IMR-90 (cell line): ENCODE measurements at regions not wholly inside any gene's neighbourhood (a gene's known extent, or its start where the extent isn't known, plus 50 kb on each side); places are given as distances from the start of the nearest gene placed in this dataset.

ENCODE experiments used
- ATAC-seq: fragments of 200-7000 bp; cut with Tn5 transposase; 2 replicates; pipeline ENCODE4 v1.9.1; 2020; ENCODE audit warnings: low read depth, mild to moderate bottlenecking, moderate library complexity
- BruUV-seq: library from RNA; stranded (reverse); fragments of 400-500 nt; replicated peaks from 2 replicates; lab custom pipeline; 2021; lab: Mats Ljungman, UMichigan
- CTCF ChIA-PET: fragments of 300-600 bp; formaldehyde crosslinking; extraction: SDS; loops from one replicate; lab custom pipeline; 2021; ENCODE audit warnings: antibody characterized with exemption; lab: Yijun Ruan, JAX
- POLR2A ChIA-PET: fragments of 300-600 bp; sonication (Branson Sonifier 250); formaldehyde crosslinking; loops from one replicate; lab custom pipeline; 2022; ENCODE audit warnings: antibody characterized with exemption; ENCODE audit not compliant: unreplicated experiment; lab: Charles Lee
- DNase-seq: peaks from one replicate; pipeline ENCODE4 v3.0.0; 2013
- H2AFZ ChIP-seq: replicated peaks from 2 replicates; pipeline ENCODE3; 2013; ENCODE audit warnings: low read length, mild to moderate bottlenecking; ENCODE audit not compliant: poor library complexity
- H2AK5ac ChIP-seq: 2 replicates; pipeline ENCODE4 v1.6.1; 2013; ENCODE audit warnings: low read depth, low read length, inconsistent platforms
- H2AK9ac ChIP-seq: replicated peaks from 2 replicates; pipeline ENCODE3; 2013; ENCODE audit warnings: mild to moderate bottlenecking, low read depth, low read length, moderate library complexity; ENCODE audit not compliant: poor library complexity
- H2BK120ac ChIP-seq: 2 replicates; pipeline ENCODE4 v1.6.1; 2013; ENCODE audit warnings: low read depth, low read length, inconsistent platforms
- H2BK15ac ChIP-seq: 3 replicates; pipeline ENCODE4 v1.6.1; 2013; ENCODE audit warnings: low read depth, low read length, inconsistent platforms
- H2BK20ac ChIP-seq: 2 replicates; pipeline ENCODE4 v1.6.1; 2013; ENCODE audit warnings: low read depth, mild to moderate bottlenecking, inconsistent platforms, low read length, moderate library complexity
- H2BK5ac ChIP-seq: 2 replicates; pipeline ENCODE4 v1.6.1; 2013; ENCODE audit warnings: mild to moderate bottlenecking, low read depth, low read length, inconsistent platforms; ENCODE audit not compliant: poor library complexity, severe bottlenecking
- H3K14ac ChIP-seq: replicated peaks from 2 replicates; pipeline ENCODE4 v1.6.1; 2013; ENCODE audit warnings: low read depth, low read length, inconsistent platforms
- H3K18ac ChIP-seq: 2 replicates; pipeline ENCODE4 v1.6.1; 2013; ENCODE audit warnings: low read depth, low read length, control low read depth
- H3K23ac ChIP-seq: 2 replicates; pipeline ENCODE4 v1.6.1; 2013; ENCODE audit warnings: low read depth, low read length, inconsistent platforms
- H3K27ac ChIP-seq: 2 replicates; pipeline ENCODE4 v1.5.1; 2013; ENCODE audit warnings: mild to moderate bottlenecking, control low read depth, low read length; ENCODE audit not compliant: insufficient read depth
- H3K27me3 ChIP-seq: 2 replicates; pipeline ENCODE4 v1.6.1; 2013; ENCODE audit warnings: low read length; ENCODE audit not compliant: control insufficient read depth, insufficient read depth
- H3K36me3 ChIP-seq: 2 replicates; pipeline ENCODE4 v1.6.1; 2013; ENCODE audit warnings: low read length, mixed read lengths; ENCODE audit not compliant: control insufficient read depth, insufficient read depth
- H3K4ac ChIP-seq: 2 replicates; pipeline ENCODE4 v1.6.1; 2013; ENCODE audit warnings: low read depth, low read length, inconsistent platforms
- H3K4me1 ChIP-seq: 2 replicates; pipeline ENCODE4 v1.6.1; 2013; ENCODE audit warnings: low read length, mixed read lengths; ENCODE audit not compliant: control insufficient read depth, insufficient read depth
- H3K4me2 ChIP-seq: 2 replicates; pipeline ENCODE4 v1.6.1; 2013; ENCODE audit warnings: low read depth, mild to moderate bottlenecking, control low read depth, low read length, moderate library complexity
- H3K4me3 ChIP-seq: 2 replicates; pipeline ENCODE4 v1.5.1; 2013; ENCODE audit warnings: low read depth, mild to moderate bottlenecking, control low read depth, low read length, moderate library complexity; ENCODE audit not compliant: insufficient read depth
- H3K56ac ChIP-seq: 2 replicates; pipeline ENCODE4 v1.6.1; 2013; ENCODE audit warnings: low read length, inconsistent platforms; ENCODE audit not compliant: insufficient read depth; ENCODE audit errors: extremely low read depth
- H3K79me1 ChIP-seq, 2 experiments: 2 replicates each; pipeline ENCODE4 v1.6.1; 2013; ENCODE audit warnings: low read length in 2 of 2, inconsistent platforms in 1 of 2, low read depth in 1 of 2
- H3K9ac ChIP-seq: 2 replicates; pipeline ENCODE4 v1.6.1; 2013; ENCODE audit warnings: low read depth, low read length, control low read depth
- H3K9me1 ChIP-seq: 2 replicates; pipeline ENCODE4 v1.6.1; 2013; ENCODE audit warnings: low read length, inconsistent platforms; ENCODE audit not compliant: insufficient read depth
- H3K9me3 ChIP-seq: 2 replicates; pipeline ENCODE4 v1.6.1; 2013; ENCODE audit warnings: low read length; ENCODE audit not compliant: control insufficient read depth, insufficient read depth
- H4K20me1 ChIP-seq: 2 replicates; pipeline ENCODE4 v1.6.1; 2013; ENCODE audit warnings: low read length, inconsistent platforms; ENCODE audit not compliant: insufficient read depth
- H4K5ac ChIP-seq: 2 replicates; pipeline ENCODE4 v1.6.1; 2013; ENCODE audit warnings: mild to moderate bottlenecking, low read depth, low read length, control low read depth
- H4K8ac ChIP-seq, 2 experiments: 2 replicates each; pipeline ENCODE4 v1.6.1; 2013; ENCODE audit warnings: low read depth in 2 of 2, low read length in 2 of 2, control low read depth in 1 of 2, inconsistent platforms in 1 of 2
- H4K91ac ChIP-seq: 2 replicates; pipeline ENCODE4 v1.6.1; 2013; ENCODE audit warnings: low read depth, low read length, inconsistent platforms; ENCODE audit not compliant: insufficient read depth
- BHLHE40 ChIP-seq: fragments of 150-350 bp; IDR thresholded peaks from 2 replicates; pipeline ENCODE4 v1.6.1; 2016; ENCODE audit warnings: mild to moderate bottlenecking, low read depth, low read length
- CEBPB ChIP-seq: IDR thresholded peaks from 2 replicates; pipeline ENCODE4 v1.6.1; 2012; ENCODE audit warnings: low read depth, low read length, improper control_type of control experiment
- CHD1 ChIP-seq: IDR thresholded peaks from 2 replicates; pipeline ENCODE4 v1.6.1; 2012; ENCODE audit warnings: low read depth, low read length, improper control_type of control experiment
- ELK1 ChIP-seq: fragments of 150-350 bp; IDR thresholded peaks from 2 replicates; pipeline ENCODE4 v1.6.1; 2016; ENCODE audit warnings: low read depth, mild to moderate bottlenecking, low read length, moderate library complexity, borderline replicate concordance
- FOS ChIP-seq: fragments of 150-350 bp; IDR thresholded peaks from 2 replicates; pipeline ENCODE4 v1.6.1; 2016; ENCODE audit warnings: low read depth, low read length
- MAZ ChIP-seq: IDR thresholded peaks from 2 replicates; pipeline ENCODE4 v1.6.1; 2012; ENCODE audit warnings: low read depth, mild to moderate bottlenecking, low read length, improper control_type of control experiment, moderate library complexity, borderline replicate concordance
- MXI1 ChIP-seq: IDR thresholded peaks from 2 replicates; pipeline ENCODE4 v1.6.1; 2012; ENCODE audit warnings: low read depth, mild to moderate bottlenecking, low read length, moderate library complexity, borderline replicate concordance
- NFE2L2 ChIP-seq: fragments of 150-350 bp; IDR thresholded peaks from 2 replicates; pipeline ENCODE4 v1.6.1; 2016; ENCODE audit warnings: low read depth, mild to moderate bottlenecking, low read length
- POLR2A ChIP-seq: IDR thresholded peaks from 2 replicates; pipeline ENCODE4 v1.6.1; 2012; ENCODE audit warnings: mild to moderate bottlenecking, low read depth, low read length
- RCOR1 ChIP-seq: IDR thresholded peaks from 2 replicates; pipeline ENCODE4 v1.6.1; 2012; ENCODE audit warnings: mild to moderate bottlenecking, low read length, improper control_type of control experiment; ENCODE audit not compliant: insufficient replicate concordance
- RFX5 ChIP-seq: IDR thresholded peaks from 2 replicates; pipeline ENCODE4 v1.8.0; 2012; ENCODE audit warnings: low read depth, mild to moderate bottlenecking, low read length, moderate library complexity
- SMC3 ChIP-seq: fragments of 150-350 bp; IDR thresholded peaks from 2 replicates; pipeline ENCODE4 v1.6.1; 2016; ENCODE audit warnings: low read depth, mild to moderate bottlenecking, antibody characterized with exemption, low read length, moderate library complexity
- WGBS, 2 experiments: methylation state at CpG; one replicate each; pipeline versions ENCODE4 v1.1.5 to v1.1.7; 2013; ENCODE audit warnings: missing lambda C conversion rate in 2 of 2; ENCODE audit not compliant: insufficient read length in 1 of 2; ENCODE audit errors: extremely low coverage in 2 of 2; 5-methylcytosine and 5-hydroxymethylcytosine counted together
- dilution Hi-C: fragments of 300-500 bp; cut with HindIII; formaldehyde crosslinking; loops from one replicate; pipeline ENCODE4 v1.14.3; 2018; ENCODE audit warnings: low sequenced_read_pairs; ENCODE audit not compliant: unreplicated experiment
- in situ Hi-C: fragments of 300-500 bp; cut with MboI; formaldehyde crosslinking; loops from 3 replicates; pipeline ENCODE4 v1.14.3; 2019; ENCODE audit warnings: low sequenced_read_pairs, inconsistent platforms, mixed read lengths
- intact Hi-C: fragments of 100-400 bp; cut with micrococcal nuclease; formaldehyde crosslinking; loops from 2 replicates; pipeline ENCODE4 v1.10.0; 2022
- TF ChIP-seq, protein P1 (sequence below): conservative IDR thresholded peaks from 2 replicates; pipeline ENCODE4 v1.5.1; 2012; ENCODE audit warnings: mild to moderate bottlenecking, low read depth, low read length, improper control_type of control experiment

GRCh38 chr13:112270951-112271350 is 105.2 kb upstream of the SPACA7 start:
- DNase-seq = no peak

More at GRCh38 chr13:112270951-112271350, 105.2 kb upstream of the SPACA7 start:
- Histone ChIP-seq H2AK9ac (no peak overlapping the region), H3K79me1 (no peaks in the 10 kb centered on the region), H3K27ac (no peak overlapping the region), H3K9me1 (no peaks in the 10 kb centered on the region), H2BK120ac (no peak overlapping the region), H2BK15ac (no peak overlapping the region), H2AFZ (no peak overlapping the region), H2BK20ac (no peak overlapping the region), H3K56ac (no peak overlapping the region), H2BK5ac (no peak overlapping the region), H3K4ac (no peak overlapping the region), H4K20me1 (no peaks in the 10 kb centered on the region), H4K5ac (no peak overlapping the region), H3K23ac (no peak overlapping the region), H3K4me2 (no peak overlapping the region), H3K4me3 (no peak overlapping the region), H2AK5ac (no peak overlapping the region), H4K91ac (no peak overlapping the region), H3K4me1 (no peaks in the 10 kb centered on the region), H3K9me3 (peaks cover 26% of the 10 kb centered on the region), H4K8ac (no peak overlapping the region), H3K9ac (no peak overlapping the region), H3K36me3 (no peaks in the 10 kb centered on the region), H3K14ac (no peak overlapping the region), H3K27me3 (no peaks in the 10 kb centered on the region), H3K18ac (no peak overlapping the region)
- no TSS peak for BruUV-seq
- intact Hi-C loops (no loop called here), in situ Hi-C loops (loop anchor here (10.0 kb wide), 1 partner anchor 64 kb away; no protein-coding TSS in a partner anchor), dilution Hi-C loops (no loop called here)
- ChIA-PET CTCF (no interaction called here), POLR2A (no interaction called here)
- ATAC-seq = no peak
- TF ChIP-seq RFX5 (no peak), SMC3 (no peak), MAZ (no peak), ELK1 (no peak), CEBPB (no peak), RCOR1 (no peak), BHLHE40 (no peak), POLR2A (no peak), NFE2L2 (no peak), FOS (no peak), CHD1 (no peak), MXI1 (no peak)
- TF ChIP-seq, protein P1, sequence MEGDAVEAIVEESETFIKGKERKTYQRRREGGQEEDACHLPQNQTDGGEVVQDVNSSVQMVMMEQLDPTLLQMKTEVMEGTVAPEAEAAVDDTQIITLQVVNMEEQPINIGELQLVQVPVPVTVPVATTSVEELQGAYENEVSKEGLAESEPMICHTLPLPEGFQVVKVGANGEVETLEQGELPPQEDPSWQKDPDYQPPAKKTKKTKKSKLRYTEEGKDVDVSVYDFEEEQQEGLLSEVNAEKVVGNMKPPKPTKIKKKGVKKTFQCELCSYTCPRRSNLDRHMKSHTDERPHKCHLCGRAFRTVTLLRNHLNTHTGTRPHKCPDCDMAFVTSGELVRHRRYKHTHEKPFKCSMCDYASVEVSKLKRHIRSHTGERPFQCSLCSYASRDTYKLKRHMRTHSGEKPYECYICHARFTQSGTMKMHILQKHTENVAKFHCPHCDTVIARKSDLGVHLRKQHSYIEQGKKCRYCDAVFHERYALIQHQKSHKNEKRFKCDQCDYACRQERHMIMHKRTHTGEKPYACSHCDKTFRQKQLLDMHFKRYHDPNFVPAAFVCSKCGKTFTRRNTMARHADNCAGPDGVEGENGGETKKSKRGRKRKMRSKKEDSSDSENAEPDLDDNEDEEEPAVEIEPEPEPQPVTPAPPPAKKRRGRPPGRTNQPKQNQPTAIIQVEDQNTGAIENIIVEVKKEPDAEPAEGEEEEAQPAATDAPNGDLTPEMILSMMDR = no peak
- no CpG with 5 or more reads among the region's 2 CpGs for WGBS, 2 experiments
